Hepatocyte (in vitro differentiated cells): ENCODE measurements at regions not wholly inside any gene's neighbourhood (a gene's known extent, or its start where the extent isn't known, plus 50 kb on each side); places are given as distances from the start of the nearest gene placed in this dataset.

Source experiments
- CTCF ChIP-seq: fragments of 200-600 bp; sonication (generic); IDR thresholded peaks from 2 replicates; pipeline ENCODE4 v1.5.1; 2016; ENCODE audit warnings: antibody characterized with exemption, mild to moderate bottlenecking; ENCODE audit not compliant: poor library complexity
- EZH2phosphoT487 ChIP-seq: fragments of 200-600 bp; sonication (generic); IDR thresholded peaks from one replicate; pipeline ENCODE4 v1.6.1; 2018; ENCODE audit warnings: antibody characterized with exemption, mild to moderate bottlenecking, low read depth, moderate library complexity; ENCODE audit not compliant: unreplicated experiment, severe bottlenecking

DNA sequence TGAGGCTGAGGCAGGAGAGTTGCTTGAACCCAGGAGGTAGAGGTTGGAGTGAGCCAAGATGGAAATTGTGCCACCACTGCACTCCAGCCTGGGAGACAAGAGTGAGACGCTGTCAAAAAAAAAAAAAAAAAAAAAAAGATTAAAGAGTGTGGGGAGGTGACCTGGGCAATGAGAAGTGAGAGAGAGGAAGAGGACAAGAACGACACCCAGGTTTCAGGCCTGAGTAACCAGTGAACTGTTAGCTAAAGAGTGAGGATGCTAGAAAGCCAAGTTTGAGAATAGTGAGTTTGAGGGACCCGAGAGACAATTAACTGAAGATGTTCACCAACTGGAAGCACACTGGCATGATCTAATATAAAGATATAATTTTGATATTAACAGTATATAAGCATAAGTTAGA, 85.4 kb upstream of the TNFAIP3 start:
- TF ChIP-seq CTCF, result no peak
- no peak for TF ChIP-seq EZH2phosphoT487
